HL-60 (cell line): ENCODE measurements at regions not wholly inside any gene's neighbourhood (a gene's known extent, or its start where the extent isn't known, plus 50 kb on each side); places are given as distances from the start of the nearest gene placed in this dataset.

ENCODE experiments used
- DNase-seq, 2 experiments: peaks; one replicate each; pipeline ENCODE4 v3.0.0-alpha.2; 2010 to 2020; ENCODE audit warnings: low read depth in 1 of 2, low spot score in 1 of 2
- H3K27ac ChIP-seq: fragments of 250-450 bp; sonication (Bioruptor Pico); replicated peaks from 2 replicates; pipeline ENCODE4 v1.5.1; 2020; ENCODE audit warnings: mild to moderate bottlenecking, moderate library complexity
- H3K27me3 ChIP-seq: fragments of 250-450 bp; sonication (Bioruptor Pico); 2 replicates; pipeline ENCODE4 v1.5.1; 2021; ENCODE audit warnings: mild to moderate bottlenecking, moderate library complexity; ENCODE audit not compliant: insufficient read depth, poor library complexity, severe bottlenecking
- H3K4me3 ChIP-seq: replicated peaks from 2 replicates; pipeline ENCODE4 v1.5.1; 2011; ENCODE audit warnings: mild to moderate bottlenecking, control low read depth, low read length; ENCODE audit not compliant: insufficient read depth
- GABPA ChIP-seq: IDR thresholded peaks from 2 replicates; pipeline ENCODE4 v1.6.1; 2012; ENCODE audit warnings: low read depth
- POLR2AphosphoS5 ChIP-seq: IDR thresholded peaks from 2 replicates; pipeline ENCODE4 v1.6.1; 2012; ENCODE audit warnings: low read depth
- SPI1 ChIP-seq: IDR thresholded peaks from 2 replicates; pipeline ENCODE4 v1.6.1; 2012; ENCODE audit warnings: low read depth, mild to moderate bottlenecking, borderline replicate concordance
- TF ChIP-seq, protein P1 (sequence below): IDR thresholded peaks from 2 replicates; pipeline ENCODE4 v1.6.1; 2012; ENCODE audit warnings: low read depth; ENCODE audit not compliant: insufficient replicate concordance
- TF ChIP-seq, protein P2 (sequence below): IDR thresholded peaks from one replicate; pipeline ENCODE4 v1.5.1; 2011; ENCODE audit warnings: low read length, control low read depth, inconsistent platforms; ENCODE audit not compliant: insufficient read depth

DNA sequence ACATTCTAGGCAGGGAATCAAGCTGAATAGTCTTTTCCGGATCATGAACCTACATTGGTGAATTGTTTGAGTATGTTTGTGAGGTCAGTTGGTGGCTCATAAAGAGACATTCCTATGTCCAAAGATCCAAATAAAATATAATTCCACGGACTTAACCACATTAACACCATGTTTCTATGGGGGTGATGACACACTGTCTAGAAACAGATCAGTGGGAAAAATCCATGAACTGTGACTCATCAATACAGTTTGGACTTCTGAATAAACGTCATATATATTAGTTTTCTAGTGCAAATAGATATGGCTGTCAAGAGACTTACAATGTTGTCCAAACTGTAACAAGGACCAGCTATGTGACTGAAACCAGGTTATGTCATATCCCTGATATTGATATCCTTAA, 509.9 kb upstream of the TYRP1 start:
- DNase-seq, result no peak
- TF ChIP-seq POLR2AphosphoS5 (no peak), GABPA (no peak), SPI1 (no peak)
- TF ChIP-seq, protein P1, sequence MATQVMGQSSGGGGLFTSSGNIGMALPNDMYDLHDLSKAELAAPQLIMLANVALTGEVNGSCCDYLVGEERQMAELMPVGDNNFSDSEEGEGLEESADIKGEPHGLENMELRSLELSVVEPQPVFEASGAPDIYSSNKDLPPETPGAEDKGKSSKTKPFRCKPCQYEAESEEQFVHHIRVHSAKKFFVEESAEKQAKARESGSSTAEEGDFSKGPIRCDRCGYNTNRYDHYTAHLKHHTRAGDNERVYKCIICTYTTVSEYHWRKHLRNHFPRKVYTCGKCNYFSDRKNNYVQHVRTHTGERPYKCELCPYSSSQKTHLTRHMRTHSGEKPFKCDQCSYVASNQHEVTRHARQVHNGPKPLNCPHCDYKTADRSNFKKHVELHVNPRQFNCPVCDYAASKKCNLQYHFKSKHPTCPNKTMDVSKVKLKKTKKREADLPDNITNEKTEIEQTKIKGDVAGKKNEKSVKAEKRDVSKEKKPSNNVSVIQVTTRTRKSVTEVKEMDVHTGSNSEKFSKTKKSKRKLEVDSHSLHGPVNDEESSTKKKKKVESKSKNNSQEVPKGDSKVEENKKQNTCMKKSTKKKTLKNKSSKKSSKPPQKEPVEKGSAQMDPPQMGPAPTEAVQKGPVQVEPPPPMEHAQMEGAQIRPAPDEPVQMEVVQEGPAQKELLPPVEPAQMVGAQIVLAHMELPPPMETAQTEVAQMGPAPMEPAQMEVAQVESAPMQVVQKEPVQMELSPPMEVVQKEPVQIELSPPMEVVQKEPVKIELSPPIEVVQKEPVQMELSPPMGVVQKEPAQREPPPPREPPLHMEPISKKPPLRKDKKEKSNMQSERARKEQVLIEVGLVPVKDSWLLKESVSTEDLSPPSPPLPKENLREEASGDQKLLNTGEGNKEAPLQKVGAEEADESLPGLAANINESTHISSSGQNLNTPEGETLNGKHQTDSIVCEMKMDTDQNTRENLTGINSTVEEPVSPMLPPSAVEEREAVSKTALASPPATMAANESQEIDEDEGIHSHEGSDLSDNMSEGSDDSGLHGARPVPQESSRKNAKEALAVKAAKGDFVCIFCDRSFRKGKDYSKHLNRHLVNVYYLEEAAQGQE, result no peak
- TF ChIP-seq, protein P2, sequence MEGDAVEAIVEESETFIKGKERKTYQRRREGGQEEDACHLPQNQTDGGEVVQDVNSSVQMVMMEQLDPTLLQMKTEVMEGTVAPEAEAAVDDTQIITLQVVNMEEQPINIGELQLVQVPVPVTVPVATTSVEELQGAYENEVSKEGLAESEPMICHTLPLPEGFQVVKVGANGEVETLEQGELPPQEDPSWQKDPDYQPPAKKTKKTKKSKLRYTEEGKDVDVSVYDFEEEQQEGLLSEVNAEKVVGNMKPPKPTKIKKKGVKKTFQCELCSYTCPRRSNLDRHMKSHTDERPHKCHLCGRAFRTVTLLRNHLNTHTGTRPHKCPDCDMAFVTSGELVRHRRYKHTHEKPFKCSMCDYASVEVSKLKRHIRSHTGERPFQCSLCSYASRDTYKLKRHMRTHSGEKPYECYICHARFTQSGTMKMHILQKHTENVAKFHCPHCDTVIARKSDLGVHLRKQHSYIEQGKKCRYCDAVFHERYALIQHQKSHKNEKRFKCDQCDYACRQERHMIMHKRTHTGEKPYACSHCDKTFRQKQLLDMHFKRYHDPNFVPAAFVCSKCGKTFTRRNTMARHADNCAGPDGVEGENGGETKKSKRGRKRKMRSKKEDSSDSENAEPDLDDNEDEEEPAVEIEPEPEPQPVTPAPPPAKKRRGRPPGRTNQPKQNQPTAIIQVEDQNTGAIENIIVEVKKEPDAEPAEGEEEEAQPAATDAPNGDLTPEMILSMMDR, result no peak
- H3K27me3 ChIP-seq, result no peaks in the 10 kb centered on the region
- H3K27ac ChIP-seq, result no peak overlapping the region
- no peak overlapping the region for H3K4me3 ChIP-seq

GRCh38 chr9:12185856-12186255, 507.3 kb upstream of the TYRP1 start:
- H3K27me3 ChIP-seq, result no peaks in the 10 kb centered on the region
- H3K27ac ChIP-seq, result no peak overlapping the region
- no peak overlapping the region for H3K4me3 ChIP-seq
- TF ChIP-seq POLR2AphosphoS5 (no peak), SPI1 (no peak), GABPA (no peak)
- TF ChIP-seq, protein P2, result no peak
- TF ChIP-seq, protein P1, result no peak
- DNase-seq, result no peak

GRCh38 chr9:12191630-12192029, 501.6 kb upstream of the TYRP1 start:
- TF ChIP-seq, protein P2, result no peak
- TF ChIP-seq POLR2AphosphoS5, result no peak
- TF ChIP-seq, protein P1, result no peak
- no peak for TF ChIP-seq GABPA
- TF ChIP-seq SPI1, result no peak
- Histone ChIP-seq H3K27me3 (no peaks in the 10 kb centered on the region), H3K4me3 (no peak overlapping the region), H3K27ac (no peak overlapping the region)
- no peak for DNase-seq
